Anterior cingulate cortex (tissue), 58 donors: ENCODE measurements at regions not wholly inside any gene's neighbourhood (a gene's known extent, or its start where the extent isn't known, plus 50 kb on each side); places are given as distances from the start of the nearest gene placed in this dataset.
A peak's percentile ranks its signal among the peaks of the same experiment; 100 is the strongest.
"Not testable (repeated sequence)": the region's sequence is repeated elsewhere in the genome, so short reads cannot be mapped to it uniquely, and the experiment has no call there.

Source experiments
- DNase-seq, 58 donors: peaks; one replicate each; lab custom pipeline; 2025; lab: John Stamatoyannopoulos, UW

- no peak for DNase-seq
These were observed 914.3 kb upstream of the SLC39A10 start for GRCh38 chr2:194742706-194743105.

DNA sequence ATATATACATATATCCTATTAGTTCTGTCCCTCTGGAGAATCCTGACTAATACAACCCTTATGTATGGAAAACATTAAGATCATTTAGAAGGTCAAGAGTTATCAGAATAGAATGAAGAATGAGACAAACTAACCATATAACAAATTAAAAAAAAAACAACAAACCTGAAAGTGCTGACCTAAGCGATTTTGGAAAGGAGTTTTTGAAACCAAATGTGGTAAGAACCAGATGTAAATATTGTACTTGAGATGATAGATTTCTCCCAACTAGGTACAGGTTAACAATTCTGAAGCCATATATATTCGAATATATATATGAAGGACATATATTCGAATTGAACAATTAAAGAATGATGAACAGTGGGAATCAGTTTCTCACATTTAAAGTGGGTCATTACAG, 917.8 kb upstream of the SLC39A10 start:
- DNase-seq: no peak

- DNase-seq: peak in 1 of 58 donors; percentile 6
These were observed 921.0 kb upstream of the SLC39A10 start for GRCh38 chr2:194735837-194736542.

DNA sequence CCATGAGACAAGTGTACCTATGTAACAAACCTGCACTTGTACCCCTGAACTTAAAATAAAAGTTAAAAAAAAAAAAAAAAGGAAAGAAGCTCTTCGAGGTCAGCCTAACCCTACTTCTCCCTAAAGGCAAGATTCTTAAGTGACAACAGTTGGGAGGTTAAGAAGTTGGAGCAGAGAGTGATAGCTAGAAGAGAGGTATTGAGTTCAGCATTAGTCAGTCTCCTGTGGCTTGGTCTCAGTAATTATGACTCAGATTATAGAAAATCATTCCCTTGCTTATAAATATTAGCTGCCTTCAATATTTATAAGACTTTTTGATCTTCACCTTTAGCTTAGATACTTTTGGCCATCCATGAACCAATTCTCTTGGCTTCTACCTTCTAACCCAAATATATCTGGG, 926.8 kb upstream of the SLC39A10 start:
- no peak for DNase-seq

DNA sequence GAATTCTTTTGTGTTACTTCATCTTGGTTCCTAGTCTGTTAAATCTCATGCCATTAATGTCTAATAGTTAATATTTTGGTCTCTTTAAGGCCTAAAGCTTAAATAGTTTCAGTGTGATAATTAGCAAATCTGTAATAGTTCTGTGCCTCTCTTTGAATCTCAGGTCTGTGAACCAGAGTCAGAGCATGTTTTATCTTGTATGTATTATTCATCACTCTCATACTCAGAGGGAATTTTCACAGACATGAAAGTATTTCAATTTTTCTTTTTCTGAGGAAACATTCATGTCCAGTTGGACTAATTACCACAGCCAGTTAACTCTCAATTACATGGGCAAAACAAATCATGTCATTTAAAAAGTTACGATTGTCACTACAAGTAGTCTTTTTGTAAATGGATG, 931.9 kb upstream of the SLC39A10 start:
- DNase-seq: no peak

DNA sequence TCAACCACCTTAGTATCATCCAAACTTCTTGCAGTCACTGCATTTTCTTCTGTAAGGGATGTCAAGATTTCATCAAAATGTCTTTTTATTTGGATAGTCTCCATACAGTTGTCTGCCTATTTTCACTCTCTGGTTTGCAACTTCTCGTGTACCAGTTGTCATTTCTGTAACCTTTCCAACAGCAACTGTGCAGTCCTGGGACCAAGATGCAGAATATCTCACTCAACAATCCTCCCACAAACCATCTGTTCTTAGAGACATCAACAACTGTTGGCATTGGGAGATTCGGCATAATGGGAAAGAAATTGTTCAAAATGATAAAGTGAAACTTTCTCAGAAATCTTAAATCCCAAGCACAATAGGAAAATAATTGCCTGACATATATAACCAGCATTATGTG, 933.6 kb upstream of the SLC39A10 start:
- peak in 7 of 58 donors; percentile 1 to 33 (median 20) for DNase-seq

DNA sequence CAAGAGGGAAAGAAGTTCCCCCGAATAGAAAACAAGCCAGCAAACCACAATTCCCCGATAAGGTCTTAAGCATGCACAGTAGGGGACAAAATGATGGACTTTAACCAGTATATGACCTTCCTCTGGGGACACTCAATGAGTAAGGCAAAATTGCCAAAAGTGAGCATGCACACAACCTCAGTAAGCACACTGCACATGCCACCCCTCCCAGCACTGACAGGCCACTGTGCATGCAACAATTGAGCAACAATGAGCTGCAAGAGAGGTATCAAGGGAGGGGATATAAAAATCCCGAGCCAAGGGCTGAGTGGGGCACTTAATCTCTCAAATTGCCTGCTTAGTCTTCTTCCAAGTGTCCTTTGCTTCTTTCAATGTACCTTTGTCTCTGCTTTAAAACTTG, 935.8 kb upstream of the SLC39A10 start:
- no peak for DNase-seq

- DNase-seq: no peak
These were observed 936.6 kb upstream of the SLC39A10 start for GRCh38 chr2:194720462-194720861.

DNA sequence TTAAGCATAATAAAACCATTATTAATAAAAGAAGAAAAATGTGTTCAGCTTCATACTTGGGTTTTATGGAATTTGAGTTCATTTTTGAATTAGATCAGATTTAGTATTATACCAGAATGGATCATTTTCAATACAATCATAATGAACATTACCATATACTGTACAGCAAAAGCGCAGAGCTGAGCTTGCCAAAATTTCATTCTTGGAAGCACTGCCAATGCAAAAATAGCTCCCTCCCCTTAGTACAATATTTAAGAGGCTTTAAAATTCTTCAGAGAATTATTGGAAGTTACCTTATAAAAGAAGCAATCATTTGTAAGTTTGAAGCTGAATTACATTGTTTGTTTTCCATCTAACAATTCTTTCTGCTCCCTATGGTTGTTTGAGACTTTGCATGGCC, 938.1 kb upstream of the SLC39A10 start:
- no peak for DNase-seq

DNA sequence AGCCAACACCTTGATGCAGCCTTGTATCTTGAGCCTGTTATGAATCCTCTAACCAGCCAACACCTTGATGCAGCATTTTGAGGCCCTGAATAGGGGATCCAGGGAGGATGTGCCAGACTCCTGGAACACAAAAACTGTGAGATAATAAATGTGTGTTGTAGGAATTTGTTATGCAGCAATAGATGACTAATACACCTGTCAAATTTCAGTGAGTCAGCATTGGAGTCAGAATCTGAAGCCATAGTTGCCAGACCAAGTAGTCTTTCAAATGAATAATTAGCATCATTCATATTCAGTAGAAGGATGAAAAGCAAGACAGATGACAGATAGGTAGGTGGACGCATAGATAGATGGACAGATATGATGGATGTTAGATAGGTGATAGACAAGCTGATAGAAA, 942.5 kb upstream of the SLC39A10 start:
- no peak for DNase-seq

GRCh38 chr2:194709840-194710239, 947.2 kb upstream of the SLC39A10 start:
- no peak for DNase-seq

DNA sequence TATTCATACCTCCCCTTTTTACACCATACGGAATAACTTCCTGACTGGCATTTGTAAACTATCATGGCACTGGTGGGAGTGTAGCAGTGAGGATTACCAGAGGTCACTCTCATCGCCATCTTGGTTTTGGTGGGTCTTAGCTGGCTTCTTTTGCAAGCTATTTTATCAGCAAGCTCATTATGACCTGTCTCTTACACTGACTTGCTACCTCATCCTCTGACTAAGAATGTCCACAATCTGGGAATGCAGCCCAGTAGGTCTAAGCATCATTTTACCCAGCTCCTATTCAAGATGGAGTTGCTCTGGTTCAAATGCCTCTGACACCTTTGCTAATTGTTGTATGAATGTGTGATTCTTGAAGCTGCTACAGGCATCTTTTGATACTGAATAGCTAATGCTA, 950.8 kb upstream of the SLC39A10 start:
- DNase-seq: no peak

- DNase-seq: no peak
These were observed 951.6 kb upstream of the SLC39A10 start for GRCh38 chr2:194705398-194705797.

- DNase-seq: no peak
These were observed 956.3 kb upstream of the SLC39A10 start for GRCh38 chr2:194700726-194701125.

DNA sequence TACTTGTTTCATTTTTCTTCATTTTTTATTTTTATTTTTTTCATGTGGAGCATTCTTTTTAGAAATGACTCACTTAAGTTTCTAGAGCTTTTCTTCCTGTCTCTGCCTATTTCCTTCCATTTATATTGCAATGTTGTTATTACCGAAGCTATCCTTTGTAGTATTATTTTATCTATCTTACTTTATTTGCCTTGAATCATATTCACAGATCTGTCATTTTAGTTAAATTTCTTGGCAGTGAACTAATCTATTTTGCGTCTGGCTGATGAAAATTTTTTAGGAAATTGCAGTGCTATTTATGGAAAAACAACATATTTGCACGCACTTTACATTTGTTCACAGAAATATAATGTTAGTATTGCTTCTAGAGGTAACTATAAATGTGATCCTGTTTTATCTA, 956.9 kb upstream of the SLC39A10 start:
- no peak for DNase-seq

DNA sequence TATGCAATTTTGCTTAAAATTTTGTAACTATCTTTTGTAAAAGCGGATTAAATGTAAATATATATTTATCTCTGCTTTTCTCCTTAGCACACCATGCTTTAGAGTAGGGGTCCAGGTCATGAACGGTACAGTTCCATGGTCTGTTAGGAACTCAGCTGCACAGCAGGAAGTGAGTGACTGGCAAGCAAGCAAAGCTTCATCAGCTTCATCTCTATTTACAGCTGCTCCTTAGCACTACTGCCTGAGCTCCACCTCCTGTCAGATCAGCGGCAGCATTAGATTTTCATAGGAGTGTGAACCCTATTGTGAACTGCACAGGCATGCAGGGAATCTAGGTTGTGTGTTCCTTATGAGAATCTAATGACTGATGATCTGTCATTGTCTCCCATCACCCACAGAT, 959.0 kb upstream of the SLC39A10 start:
- no peak for DNase-seq

DNA sequence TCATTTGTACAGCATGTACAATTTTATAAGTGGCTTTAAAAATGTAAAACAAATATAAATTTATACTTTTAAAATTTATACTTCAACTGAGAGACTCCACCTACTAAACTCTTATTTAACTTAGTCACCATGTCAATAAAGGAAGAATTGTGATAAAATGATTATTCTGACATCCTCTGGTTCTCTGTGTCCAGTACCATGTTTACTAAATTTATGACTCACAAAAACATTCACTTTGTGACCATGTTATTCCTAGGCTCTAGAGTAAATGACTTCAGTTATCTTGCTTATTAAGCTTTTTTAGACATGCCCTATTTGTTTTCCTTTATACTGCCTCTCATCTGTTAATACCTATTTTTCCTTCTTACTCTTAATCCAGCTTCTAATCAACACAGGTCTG, 959.6 kb upstream of the SLC39A10 start:
- no peak for DNase-seq

GRCh38 chr2:194696690-194697089, 960.3 kb upstream of the SLC39A10 start:
- no peak for DNase-seq

- DNase-seq: no peak
These were observed 970.5 kb upstream of the SLC39A10 start for GRCh38 chr2:194686569-194686968.

- no peak for DNase-seq
These were observed 983.0 kb upstream of the SLC39A10 start for GRCh38 chr2:194674043-194674442.

DNA sequence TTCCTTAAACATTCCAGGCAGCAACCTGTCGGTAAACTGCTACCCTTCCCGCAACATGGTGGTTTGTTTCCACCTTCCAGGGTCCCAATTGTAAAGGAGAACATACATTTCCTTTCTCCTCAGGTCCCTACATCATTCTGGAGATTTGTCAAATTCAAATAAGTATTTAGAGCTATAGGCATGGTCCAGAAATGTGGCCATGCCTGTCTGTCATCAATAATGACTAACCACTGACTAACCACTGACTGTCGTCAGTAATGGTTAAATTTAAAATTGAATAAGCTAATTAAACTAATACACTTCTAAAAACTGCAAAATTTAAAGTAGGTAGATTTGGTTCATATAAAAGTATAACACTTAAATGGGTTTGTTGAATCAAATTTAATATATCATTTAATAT, 984.0 kb upstream of the SLC39A10 start:
- no peak for DNase-seq

GRCh38 chr2:194661431-194661830, 995.6 kb upstream of the SLC39A10 start:
- DNase-seq: no peak

DNA sequence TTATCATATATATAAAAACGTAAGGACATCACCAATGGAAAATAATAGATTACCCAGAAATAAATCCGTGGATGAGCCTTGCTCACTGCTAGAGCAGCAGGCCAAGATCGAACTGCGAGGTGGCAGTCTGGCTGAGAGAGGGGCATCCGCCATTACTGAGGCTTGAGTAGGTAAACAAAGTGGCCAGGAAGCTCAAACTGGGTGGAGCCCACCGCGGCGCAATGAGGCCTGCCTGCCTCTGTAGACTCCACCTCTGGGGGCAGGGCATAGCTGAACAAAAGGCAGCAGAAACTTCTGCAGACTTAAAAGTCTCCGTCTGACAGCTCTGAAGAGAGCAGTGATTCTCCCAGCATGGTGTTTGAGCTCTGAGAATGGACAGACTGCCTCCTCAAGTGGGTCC, 1018.0 kb upstream of the SLC39A10 start:
- not testable (repeated sequence) for DNase-seq
